K562 (cell line): ENCODE measurements at regions not wholly inside any gene's neighbourhood (a gene's known extent, or its start where the extent isn't known, plus 50 kb on each side); places are given as distances from the start of the nearest gene placed in this dataset.

Source experiments
- ATAC-seq: fragments of 200-7000 bp; cut with Tn5 transposase; 3 replicates; pipeline ENCODE4 v1.9.1; 2020; ENCODE audit warnings: moderate library complexity
- BruUV-seq: library from RNA; stranded (reverse); fragments of 400-500 nt; replicated peaks from 2 replicates; lab custom pipeline; 2021; lab: Mats Ljungman, UMichigan
- CTCF ChIA-PET: fragments of 300-600 bp; formaldehyde crosslinking; extraction: SDS; loops from one replicate; lab custom pipeline; 2021; ENCODE audit warnings: low intra/inter-chr PET ratio; lab: Yijun Ruan, JAX
- POLR2A ChIA-PET: fragments of 300-600, 350-650 bp; sonication (Branson Sonifier 250); formaldehyde crosslinking; extraction: SDS; loops from one replicate; lab custom pipeline; 2021; ENCODE audit warnings: antibody characterized with exemption, inconsistent platforms; lab: Yijun Ruan, JAX
- DNase-seq, 4 experiments: peaks; one replicate each; pipeline versions ENCODE4 v3.0.0 to v3.0.0-alpha.2; 2011 to 2018; ENCODE audit warnings: low spot score in 3 of 4, mixed read lengths in 3 of 4; ENCODE audit errors: extremely low read depth in 1 of 4
- FAIRE-seq: peaks from 2 replicates; lab custom pipeline; 2011; peaks lifted over from hg19 to GRCh38; lab: Jason Lieb, UNC
- H2AFZ ChIP-seq: 2 replicates; pipeline ENCODE4 v1.6.0; 2011; ENCODE audit warnings: low read depth, low read length, control low read depth, inconsistent platforms
- H3K27ac ChIP-seq: fragments of 200-600 bp; 3 replicates; pipeline ENCODE4 v1.8.0; 2011; ENCODE audit warnings: low read depth, mild to moderate bottlenecking, control low read depth, inconsistent platforms, low read length, moderate library complexity, mixed read lengths; ENCODE audit errors: extremely low read depth
- H3K27me3 ChIP-seq, 2 experiments: fragments of 300-600 bp in 1 of 2; 2 replicates in 1 of 2; 3 replicates in 1 of 2; pipeline versions ENCODE4 v1.6.0 to v1.8.0; 2011; ENCODE audit warnings: inconsistent platforms in 2 of 2, low read length in 2 of 2, mild to moderate bottlenecking in 1 of 2, mixed read lengths in 1 of 2, moderate library complexity in 1 of 2; ENCODE audit not compliant: control insufficient read depth in 2 of 2, insufficient read depth in 2 of 2
- H3K36me3 ChIP-seq: fragments of 300-600 bp; 3 replicates; pipeline ENCODE4 v1.8.0; 2011; ENCODE audit warnings: mild to moderate bottlenecking, low read length, inconsistent platforms; ENCODE audit not compliant: control insufficient read depth, insufficient read depth
- H3K4me1 ChIP-seq, 2 experiments: fragments of 200-600 bp in 1 of 2; replicated peaks in 1 of 2; 2 replicates in 1 of 2; 3 replicates in 1 of 2; pipeline versions ENCODE4 v1.5.1 to v1.8.0; 2011; ENCODE audit warnings: inconsistent platforms in 2 of 2, low read length in 2 of 2, mild to moderate bottlenecking in 1 of 2, mixed read lengths in 1 of 2, moderate library complexity in 1 of 2; ENCODE audit not compliant: control insufficient read depth in 2 of 2, insufficient read depth in 2 of 2
- H3K4me2 ChIP-seq: 2 replicates; pipeline ENCODE4 v1.6.1; 2011; ENCODE audit warnings: low read length, control low read depth, inconsistent platforms, mixed read lengths; ENCODE audit not compliant: insufficient read depth
- H3K4me3 ChIP-seq: fragments of 200-600 bp; sonication (generic), shearing (Covaris generic); 2 replicates; pipeline ENCODE4 v1.5.1; 2016; ENCODE audit warnings: control low read depth, inconsistent platforms
- H3K79me2 ChIP-seq: fragments of 200-600 bp; 3 replicates; pipeline ENCODE4 v1.8.0; 2011; ENCODE audit warnings: low read length, inconsistent platforms; ENCODE audit not compliant: control insufficient read depth, insufficient read depth
- H3K9ac ChIP-seq, 2 experiments: 2 replicates each; pipeline versions ENCODE4 v1.6.0 to v1.6.1; 2011; ENCODE audit warnings: low read depth in 2 of 2, low read length in 2 of 2, control low read depth in 1 of 2, inconsistent platforms in 1 of 2, mild to moderate bottlenecking in 1 of 2, mixed read lengths in 1 of 2; ENCODE audit not compliant: insufficient read depth in 1 of 2
- H3K9me1 ChIP-seq: one replicate; pipeline ENCODE4 v1.6.0; 2011; ENCODE audit warnings: inconsistent platforms, mild to moderate bottlenecking, low read length, moderate library complexity; ENCODE audit not compliant: control insufficient read depth, insufficient read depth
- H3K9me3 ChIP-seq: replicated peaks from 2 replicates; pipeline ENCODE4 v1.5.1; 2011; ENCODE audit warnings: low read depth, low read length, inconsistent platforms; ENCODE audit not compliant: control insufficient read depth, insufficient read depth
- H4K20me1 ChIP-seq: replicated peaks from 2 replicates; pipeline ENCODE4 v1.6.1; 2011; ENCODE audit warnings: low read length, inconsistent platforms, mixed read lengths; ENCODE audit not compliant: control insufficient read depth, insufficient read depth
- ELF4 ChIP-seq: fragments of 450-650 bp; formaldehyde crosslinking; IDR thresholded peaks from 2 replicates; pipeline ENCODE4 v1.4.0; 2022; ENCODE audit warnings: missing genetic modification characterization
- EP300 ChIP-seq: IDR thresholded peaks from 2 replicates; pipeline ENCODE4 v1.6.1; 2012; ENCODE audit warnings: low read length, improper control_type of control experiment
- GABPB2 ChIP-seq: fragments of 250-450 bp; sonication (Bioruptor Pico); conservative IDR thresholded peaks from 2 replicates; pipeline ENCODE4 v1.5.1; 2021; ENCODE audit warnings: mild to moderate bottlenecking
- GTF2F1 ChIP-seq: IDR thresholded peaks from 2 replicates; pipeline ENCODE4 v1.6.1; 2011; ENCODE audit warnings: low read depth, low read length, improper control_type of control experiment
- HDAC8 ChIP-seq: fragments of 450-650 bp; IDR thresholded peaks from 2 replicates; pipeline ENCODE4 v1.6.1; 2016; ENCODE audit warnings: mild to moderate bottlenecking, missing genetic modification characterization, moderate library complexity, missing compliant biosample characterization
- HIVEP1 ChIP-seq: fragments of 250-450 bp; sonication (Bioruptor Pico); IDR thresholded peaks from 2 replicates; pipeline ENCODE4 v1.4.0; 2020; ENCODE audit warnings: mild to moderate bottlenecking
- HNRNPH1 ChIP-seq: fragments of 200-400 bp; formaldehyde crosslinking; optimal IDR thresholded peaks from 2 replicates; pipeline ENCODE3; 2017; ENCODE audit warnings: low read depth, mild to moderate bottlenecking, low read length, moderate library complexity
- RFX5 ChIP-seq: IDR thresholded peaks from 2 replicates; pipeline ENCODE4 v1.6.1; 2011; ENCODE audit warnings: low read depth, mild to moderate bottlenecking, improper control_type of control experiment, low read length
- SLC30A9 ChIP-seq: fragments of 250-450 bp; sonication (Bioruptor Pico); IDR thresholded peaks from 2 replicates; pipeline ENCODE4 v1.8.0; 2022; ENCODE audit warnings: mild to moderate bottlenecking, moderate library complexity
- TARDBP ChIP-seq: fragments of 450-650 bp; IDR thresholded peaks from 2 replicates; pipeline ENCODE4 v1.6.1; 2016
- TSC22D4 ChIP-seq: fragments of 450-650 bp; IDR thresholded peaks from 2 replicates; pipeline ENCODE4 v1.6.1; 2016; ENCODE audit warnings: missing genetic modification characterization, missing biosample characterization, control low read depth
- XRCC3 ChIP-seq: fragments of 450-650 bp; IDR thresholded peaks from 2 replicates; pipeline ENCODE4 v1.6.1; 2017; ENCODE audit warnings: mild to moderate bottlenecking, moderate library complexity
- ZC3H8 ChIP-seq: fragments of 450-650 bp; IDR thresholded peaks from 2 replicates; pipeline ENCODE4 v1.6.1; 2017
- ZSCAN29 ChIP-seq: fragments of 450-650 bp; IDR thresholded peaks from 2 replicates; pipeline ENCODE4 v1.6.1; 2017
- WGBS: fragments of 100-300 bp; shearing (Covaris generic); methylation state at CpG from one replicate; pipeline ENCODE4 v1.1.6; 2016; ENCODE audit warnings: low coverage, mixed read lengths; ENCODE audit not compliant: insufficient coverage; ENCODE audit errors: missing lambda C conversion rate; 5-methylcytosine and 5-hydroxymethylcytosine counted together
- in situ Hi-C: fragments of 300-500 bp; cut with MboI; formaldehyde crosslinking; loops from 4 replicates; pipeline ENCODE4 v1.15.0; 2018; ENCODE audit warnings: inconsistent platforms, mixed read lengths
- intact Hi-C: fragments of 100-400 bp; cut with micrococcal nuclease; formaldehyde crosslinking; loops from 2 replicates; pipeline ENCODE4 v1.14.2; 2022

GRCh38 chr13:58085819-58086218 lies 454.3 kb downstream of the PCDH17 start:
- Histone ChIP-seq H3K9me1 (no peaks in the 10 kb centered on the region), H3K4me2 (no peak overlapping the region), H3K27me3 (no peaks in the 10 kb centered on the region), H3K79me2 (no peaks in the 10 kb centered on the region), H3K4me1 (no peaks in the 10 kb centered on the region), H2AFZ (no peak overlapping the region), H3K27ac (no peak overlapping the region), H3K36me3 (no peaks in the 10 kb centered on the region), H3K9ac (no peak overlapping the region), H4K20me1 (no peaks in the 10 kb centered on the region), H3K4me3 (no peak overlapping the region), H3K9me3 (no peaks in the 10 kb centered on the region)
- ATAC-seq (no peak), FAIRE-seq (no peak), DNase-seq (no peak)
- intact Hi-C loops = no loop called here
- no TSS peak for BruUV-seq
- ChIA-PET CTCF (no interaction called here), POLR2A (no interaction called here)
- 3% methylated on average over 2 of the region's 3 CpGs for WGBS
- in situ Hi-C loops = no loop called here
- TF ChIP-seq XRCC3 (no peak), ZSCAN29 (no peak), HDAC8 (tag) (no peak), TARDBP (no peak), HNRNPH1 (no peak), EP300 (no peak), ZC3H8 (no peak), TSC22D4 (tag) (no peak), GABPB2 (CRISPR knock-in tag) (no peak), HIVEP1 (CRISPR knock-in tag) (no peak), SLC30A9 (CRISPR knock-in tag) (no peak), ELF4 (no peak), RFX5 (no peak), GTF2F1 (no peak)
